ENCODE measurements at regions not wholly inside any gene's neighbourhood (a gene's known extent, or its start where the extent isn't known, plus 50 kb on each side); places are given as distances from the start of the nearest gene placed in this dataset.
"Not testable (repeated sequence)": the region's sequence is repeated elsewhere in the genome, so short reads cannot be mapped to it uniquely, and the experiment has no call there.

DNA sequence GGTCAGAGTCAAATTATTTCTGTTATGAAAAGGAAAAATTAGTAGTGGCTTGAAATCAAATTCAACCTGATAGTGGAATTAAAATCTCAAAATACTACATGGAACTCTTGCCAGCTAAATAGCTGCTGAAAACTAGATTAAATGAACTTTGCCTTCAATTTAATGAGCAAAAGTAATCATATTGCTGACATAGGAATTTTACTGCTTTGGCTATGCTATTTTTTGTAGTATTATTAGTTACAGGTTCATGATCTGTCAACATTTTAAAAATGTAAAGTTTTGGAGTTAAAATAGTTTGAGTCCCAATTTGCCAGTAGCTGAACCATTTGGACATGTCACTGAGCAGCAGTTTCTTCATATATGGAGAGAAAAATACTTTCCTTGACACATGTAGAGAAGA is 81.4 kb downstream of the RERGL start:
- no peak for DNase-seq

DNA sequence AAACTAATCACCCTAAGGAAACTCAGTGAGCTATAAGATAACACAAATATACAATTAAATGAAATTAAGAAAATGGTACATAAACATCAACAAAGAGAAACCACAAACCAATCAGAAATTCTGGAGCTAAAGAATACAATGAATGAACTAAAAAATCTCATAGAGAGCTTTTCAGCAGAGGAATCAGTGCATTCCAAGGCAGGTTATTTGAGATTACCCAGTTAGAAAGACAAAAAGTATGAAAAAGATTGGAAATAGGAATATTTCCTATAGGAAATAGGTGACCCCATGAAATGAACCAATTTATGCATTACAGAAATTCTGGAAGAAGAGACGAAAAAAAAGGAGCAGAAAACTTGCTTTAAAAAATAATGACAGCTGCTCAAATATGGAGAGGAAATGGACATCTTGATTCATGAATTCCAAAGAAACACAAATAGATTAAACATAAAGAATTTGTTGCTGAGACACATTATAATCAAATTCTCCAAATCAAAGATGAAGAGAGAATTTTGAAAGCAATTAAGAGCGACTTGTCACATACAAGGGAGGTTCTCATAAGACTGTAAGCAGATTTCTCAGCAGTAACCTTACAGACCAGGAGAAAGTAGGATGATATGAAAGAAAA is 90.7 kb downstream of the RERGL start:
- no peak for DNase-seq

DNA sequence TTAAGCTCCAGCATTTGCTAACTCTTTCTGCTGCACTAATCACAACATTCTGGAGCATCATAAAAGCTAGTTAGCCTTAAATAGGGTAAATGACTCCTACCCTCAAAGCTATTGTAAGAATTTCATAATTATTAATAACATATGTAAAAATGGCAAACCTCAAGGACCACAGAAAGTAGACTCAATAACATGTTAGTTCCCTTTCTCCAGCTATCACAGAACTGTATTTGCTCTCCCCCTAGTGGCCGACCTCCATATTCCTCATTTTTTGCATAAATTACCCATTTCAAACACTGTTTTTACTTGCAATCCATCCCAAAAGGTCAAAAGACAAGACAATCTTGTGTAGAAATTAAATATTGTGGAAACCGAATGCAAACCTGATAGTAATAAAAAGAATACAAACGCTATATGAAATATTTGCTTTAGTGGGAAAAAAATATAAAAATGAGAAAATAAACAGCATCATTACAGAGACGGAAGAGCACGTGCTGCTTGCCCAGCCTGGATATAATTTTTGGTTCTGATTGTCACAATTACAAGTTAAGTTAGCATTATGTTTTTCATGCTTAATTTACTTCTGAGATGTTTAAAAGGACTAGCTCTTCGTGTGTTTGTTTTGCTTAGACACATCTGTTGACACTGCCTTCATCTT is 97.9 kb downstream of the RERGL start:
- peak; percentile 9 for DNase-seq

DNA sequence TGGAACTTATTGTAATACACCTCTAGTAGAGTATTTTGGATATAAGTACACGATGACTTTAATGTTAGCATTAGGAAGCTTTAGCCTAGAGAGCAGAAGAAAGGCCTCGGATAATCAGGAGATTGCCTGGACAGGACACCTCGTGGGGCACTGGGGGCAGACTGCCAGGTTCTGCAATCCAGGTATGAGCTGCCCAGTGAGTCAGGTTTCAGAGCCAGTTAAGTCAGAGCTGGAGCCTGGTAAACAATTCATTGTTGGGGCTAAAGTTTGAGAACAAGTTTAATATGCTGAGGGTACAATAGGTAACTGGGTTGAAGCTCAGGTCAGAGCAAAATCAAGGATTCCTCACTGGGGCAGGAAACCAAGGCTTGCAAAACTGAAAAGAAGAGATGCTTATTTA is 107.4 kb downstream of the RERGL start:
- DNase-seq: no peak

DNA sequence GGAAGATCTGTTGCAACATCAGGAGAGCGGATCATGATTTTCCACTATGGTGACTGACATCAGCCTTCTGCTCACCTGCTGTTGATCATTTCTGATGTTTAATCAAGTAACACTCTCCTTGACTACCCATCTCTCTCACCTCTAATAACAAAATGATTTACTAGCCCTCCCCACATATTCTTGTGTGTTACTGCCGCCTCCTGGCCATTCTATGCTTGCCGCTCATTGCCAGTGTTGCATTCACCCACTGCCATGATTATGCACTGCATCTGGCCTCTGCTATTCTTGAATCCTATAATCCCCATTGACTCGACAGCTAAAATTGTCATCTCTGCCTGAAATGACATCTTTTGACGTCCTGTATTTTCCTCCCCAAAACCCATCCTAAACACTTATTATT is 113.8 kb downstream of the RERGL start:
- no peak for DNase-seq

DNA sequence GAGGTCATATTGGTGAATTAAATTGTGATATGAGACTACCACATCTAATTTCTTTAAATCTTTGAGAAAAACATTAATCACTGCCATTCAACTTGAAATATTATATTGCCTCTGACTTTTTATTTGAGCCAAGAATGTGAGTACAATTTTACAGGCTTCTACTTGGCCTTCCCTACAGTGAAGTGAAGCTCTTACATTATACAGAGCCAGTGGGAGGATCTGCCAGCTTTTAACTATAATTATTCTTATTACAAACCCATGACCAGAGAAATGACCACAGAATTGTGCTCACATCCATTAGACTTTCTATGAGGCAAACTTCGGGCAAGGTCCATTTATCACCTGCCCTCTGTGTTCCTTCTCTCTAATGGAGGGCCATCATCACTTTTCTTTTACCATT is 114.2 kb downstream of the RERGL start:
- no peak for DNase-seq

DNA sequence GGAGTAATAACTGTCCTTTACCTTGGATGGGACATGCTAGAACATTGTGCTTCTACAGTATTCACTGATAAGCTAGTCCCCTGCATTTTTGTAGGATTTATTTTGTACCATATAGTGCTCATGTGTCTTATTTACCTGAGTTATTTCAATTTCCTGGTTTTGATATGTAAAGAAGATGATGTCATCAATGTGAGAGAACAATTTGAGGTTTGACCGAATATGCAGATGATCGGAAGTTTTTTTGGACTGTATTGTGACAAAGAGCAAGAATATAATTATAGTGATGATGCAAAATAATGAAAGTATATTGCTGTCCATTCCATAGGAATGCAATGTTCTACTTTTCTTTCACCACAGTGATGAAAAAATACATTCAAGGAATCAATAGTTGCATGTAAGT is 114.8 kb downstream of the RERGL start:
- no peak for DNase-seq

DNA sequence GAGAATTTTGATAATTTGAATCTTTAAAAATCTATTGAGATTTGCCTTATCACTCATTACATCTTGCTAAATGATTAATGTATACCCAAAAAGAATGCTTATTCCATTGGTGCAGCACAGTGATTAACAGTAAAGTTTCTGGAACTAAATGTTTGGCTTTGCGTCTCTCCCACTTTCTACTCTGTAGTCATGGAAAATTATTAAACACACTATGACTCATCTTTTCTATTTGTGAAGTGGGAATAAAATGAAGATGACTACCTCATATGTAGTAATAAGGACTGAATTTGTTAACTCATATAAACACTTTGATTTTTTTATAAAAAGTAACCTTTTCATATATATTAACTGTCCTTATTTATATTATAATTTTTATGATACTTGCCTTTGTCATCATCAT is 118.1 kb downstream of the RERGL start:
- no peak for DNase-seq

DNA sequence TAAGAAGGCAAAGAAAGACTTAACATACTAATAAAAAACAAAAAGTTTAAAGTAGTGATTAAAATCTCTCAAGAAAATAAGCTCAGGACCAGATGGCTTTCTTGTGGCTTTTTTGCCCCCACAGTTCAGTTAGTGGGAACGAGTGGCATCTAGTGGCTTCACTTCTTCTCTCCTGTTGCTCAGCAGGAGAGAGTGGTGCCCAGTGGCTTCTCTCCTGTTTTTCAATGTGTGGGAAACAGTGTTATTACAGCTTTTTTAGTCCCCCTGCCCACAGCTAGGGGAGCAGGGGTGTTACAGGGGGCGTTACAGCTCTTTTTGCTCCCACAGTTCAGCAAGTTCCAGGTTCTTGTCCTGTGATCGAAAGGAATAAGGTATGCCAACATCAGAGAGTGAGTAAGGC is 135.2 kb downstream of the RERGL start:
- DNase-seq: no peak

DNA sequence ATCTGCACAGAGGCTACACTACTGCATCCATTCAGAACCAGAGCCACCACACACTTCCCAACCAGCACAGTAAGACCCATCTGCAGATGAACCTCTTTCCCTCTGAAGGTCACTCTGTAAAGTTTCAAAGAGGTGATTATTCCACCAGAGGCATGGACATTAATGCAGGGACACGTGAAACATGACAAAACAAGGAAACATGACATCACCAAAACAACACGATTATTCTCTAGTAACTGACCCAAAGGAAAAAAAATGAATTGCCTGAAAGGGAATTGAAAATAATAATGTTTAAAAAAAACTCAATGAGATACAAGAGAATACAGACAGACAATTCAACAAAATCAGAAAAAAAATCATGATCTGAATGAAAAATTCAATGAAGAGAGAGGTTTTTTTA is 139.1 kb downstream of the RERGL start:
- DNase-seq: no peak

DNA sequence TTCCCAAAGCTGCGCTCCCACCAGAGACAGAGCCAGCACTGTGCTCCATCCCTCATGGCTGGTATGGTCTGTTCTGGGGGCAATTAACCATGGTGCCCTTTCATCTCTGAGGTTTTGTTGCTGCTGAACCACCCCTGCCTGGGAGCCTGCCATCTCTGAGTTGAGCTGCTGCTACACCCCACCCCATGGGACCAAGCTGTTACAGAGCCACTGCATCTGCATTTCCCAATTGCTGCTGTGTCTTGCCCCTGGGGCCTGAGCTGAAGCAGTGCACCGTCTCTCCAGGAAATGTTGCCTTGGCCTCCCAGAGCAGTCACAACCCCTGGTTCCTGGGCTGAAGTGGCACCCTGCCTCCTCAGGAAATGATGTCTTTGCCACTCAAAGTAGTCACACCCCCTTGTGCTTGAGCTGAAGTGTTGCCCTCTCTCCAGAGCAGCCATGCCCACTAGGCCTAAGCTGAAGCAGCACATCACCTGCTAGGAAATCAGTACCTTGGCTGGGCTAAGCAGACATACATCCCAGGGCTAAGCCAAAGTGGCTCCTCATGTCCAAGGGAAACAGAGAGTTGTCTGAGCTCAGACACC is 140.3 kb downstream of the RERGL start:
- DNase-seq: no peak

DNA sequence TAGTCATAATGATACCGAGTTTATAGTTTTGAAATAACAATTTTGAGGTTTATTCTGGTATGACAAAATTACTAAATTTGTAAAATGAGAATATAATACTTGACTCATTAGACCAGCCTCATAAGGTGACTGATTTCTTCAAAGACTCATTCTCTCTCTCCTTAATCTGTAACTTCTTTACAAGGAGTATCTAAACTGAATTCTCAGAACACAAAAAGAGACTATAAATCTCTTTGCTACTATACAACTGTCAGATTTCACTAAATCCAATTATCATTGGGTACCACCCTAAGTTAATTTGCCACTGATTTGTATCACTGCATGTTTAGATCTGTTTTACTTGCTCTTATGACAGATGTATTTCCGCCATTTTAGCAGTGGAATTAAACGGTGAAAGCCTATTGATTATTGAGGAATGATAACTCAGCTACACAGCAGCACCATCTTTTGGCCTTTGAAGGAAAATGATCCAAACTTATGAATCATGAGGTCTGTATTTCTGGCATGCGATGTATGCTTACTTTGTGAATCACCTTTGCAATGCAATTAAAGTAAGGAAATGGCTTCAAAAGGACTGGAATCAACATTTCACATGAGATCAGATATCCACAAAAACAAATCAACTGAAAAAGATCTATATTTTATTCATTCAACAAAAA is 161.2 kb downstream of the RERGL start:
- no peak for DNase-seq

DNA sequence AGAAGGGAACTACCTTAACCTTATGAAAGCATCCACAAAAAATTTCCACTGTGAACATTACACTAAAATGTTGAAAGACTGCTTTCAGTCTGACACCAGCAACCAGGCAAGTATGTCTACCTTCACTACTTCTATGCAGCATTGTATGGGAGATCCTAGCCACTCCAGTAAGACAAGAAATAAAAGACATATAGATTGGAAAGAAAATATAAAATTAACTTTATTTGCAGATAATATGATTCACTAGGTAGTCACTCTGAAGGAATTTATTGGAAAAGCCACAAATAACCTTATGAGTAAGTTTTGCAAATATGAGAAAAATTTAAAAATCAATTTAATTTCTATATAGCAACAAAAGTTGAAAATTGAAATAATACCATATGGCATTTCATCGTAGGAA is 172.0 kb downstream of the RERGL start:
- DNase-seq: no peak

DNA sequence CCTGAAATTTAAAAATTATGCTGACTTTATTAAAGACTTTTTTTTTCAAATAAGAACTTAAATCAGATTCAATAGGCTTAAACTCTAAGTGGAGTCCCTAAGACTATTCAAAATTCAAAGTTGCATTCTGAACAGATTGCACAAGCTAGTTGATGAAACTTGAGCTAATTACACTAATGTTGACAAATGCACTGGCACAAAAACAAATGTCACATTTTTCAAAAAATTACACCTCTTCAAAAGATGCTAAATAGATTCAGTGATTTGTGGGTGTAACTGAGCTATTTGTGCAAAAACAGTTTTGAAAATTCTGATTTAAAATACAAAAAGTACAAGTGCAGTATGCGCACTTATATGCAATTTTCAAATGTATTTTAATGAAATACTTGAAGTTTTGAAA is 205.4 kb downstream of the RERGL start:
- no peak for DNase-seq

DNA sequence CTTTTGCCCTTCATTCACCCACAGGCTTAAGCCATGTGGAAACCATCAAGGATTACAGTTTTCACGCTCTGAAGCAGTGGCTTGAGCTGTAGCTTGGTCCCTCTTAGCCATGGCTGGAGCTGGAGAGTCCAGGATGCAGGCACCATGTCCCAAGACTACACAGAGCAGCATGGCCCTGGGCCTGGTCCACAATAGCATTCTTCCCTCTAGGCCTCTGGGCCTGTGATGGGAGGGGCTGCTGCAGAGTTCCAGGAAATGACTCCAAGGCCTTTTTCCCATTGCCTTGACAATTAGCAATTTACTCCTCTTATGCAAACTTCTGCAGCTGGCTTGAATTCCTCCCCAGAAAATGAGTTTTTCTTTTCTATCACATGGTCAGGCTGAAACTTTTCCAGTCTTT is 211.3 kb downstream of the RERGL start:
- DNase-seq: no peak

DNA sequence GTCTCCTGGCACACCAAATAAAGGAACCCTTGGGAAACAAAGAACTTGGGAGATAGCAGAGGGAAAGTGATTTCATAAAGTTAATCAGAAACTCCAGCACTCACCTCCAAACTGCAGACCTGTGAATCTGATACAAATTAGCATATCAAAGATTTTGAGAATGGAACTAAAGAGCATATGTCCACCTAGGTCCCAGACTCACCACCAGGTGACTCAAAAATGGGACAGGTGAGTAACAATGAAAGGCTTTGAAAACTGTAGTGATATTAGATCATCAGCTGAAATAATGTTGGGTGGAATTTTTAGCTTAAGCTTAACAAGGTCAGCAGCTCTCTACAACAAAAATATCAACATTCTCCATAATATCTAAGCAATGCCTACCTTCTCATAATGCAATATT is 214.8 kb downstream of the RERGL start:
- DNase-seq: no peak

DNA sequence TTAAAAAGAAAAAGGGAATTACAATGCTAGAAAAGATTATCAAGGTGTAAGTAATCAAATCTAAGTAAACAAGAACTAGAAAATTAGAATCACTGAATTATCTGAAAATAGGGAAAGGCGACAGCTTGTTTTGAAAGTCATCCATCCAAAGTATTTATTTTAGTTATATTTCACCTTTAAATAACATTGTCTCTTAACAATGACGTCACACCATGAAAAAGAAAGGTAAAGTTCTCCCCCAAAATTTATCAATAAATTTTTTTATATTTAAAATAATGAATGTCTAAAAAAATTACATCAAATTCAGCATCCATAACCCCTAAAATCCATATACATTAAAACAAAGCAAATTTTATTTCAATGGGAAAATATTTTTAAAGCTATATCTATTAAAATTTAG is 223.2 kb downstream of the RERGL start:
- no peak for DNase-seq

DNA sequence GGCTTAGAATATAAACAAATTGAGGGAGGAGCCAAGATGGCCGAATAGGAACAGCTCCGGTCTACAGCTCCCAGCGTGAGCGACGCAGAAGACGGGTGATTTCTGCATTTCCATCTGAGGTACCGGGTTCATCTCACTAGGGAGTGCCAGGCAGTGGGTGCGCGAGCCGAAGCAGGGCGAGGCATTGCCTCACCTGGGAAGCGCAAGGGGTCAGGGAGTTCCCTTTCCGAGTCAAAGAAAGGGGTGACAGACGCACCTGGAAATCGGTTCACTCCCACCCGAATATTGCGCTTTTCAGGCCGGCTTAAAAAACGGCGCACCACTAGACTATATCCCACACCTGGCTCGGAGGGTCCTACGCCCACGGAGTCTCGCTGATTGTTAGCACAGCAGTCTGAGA is 234.4 kb downstream of the RERGL start:
- DNase-seq: not testable (repeated sequence)

DNA sequence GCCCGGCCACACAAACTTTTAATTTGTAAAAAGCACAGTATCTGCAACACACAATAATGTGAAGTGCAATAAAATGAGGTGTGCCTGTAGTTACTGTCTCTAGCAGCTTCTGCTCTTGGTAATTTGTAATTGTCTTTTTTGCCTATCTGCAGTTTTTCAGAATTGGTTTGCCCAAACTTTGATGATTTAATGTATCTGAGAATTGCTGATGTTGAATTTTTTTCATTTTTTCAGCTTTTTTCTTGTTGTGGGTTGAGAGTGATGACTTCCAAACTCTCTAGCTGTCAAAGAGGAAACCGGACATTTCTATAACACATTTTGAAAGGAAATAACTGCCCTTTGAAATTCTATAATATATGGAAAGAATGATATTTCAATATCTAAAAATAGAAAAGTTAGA is 236.9 kb downstream of the RERGL start:
- DNase-seq: no peak

DNA sequence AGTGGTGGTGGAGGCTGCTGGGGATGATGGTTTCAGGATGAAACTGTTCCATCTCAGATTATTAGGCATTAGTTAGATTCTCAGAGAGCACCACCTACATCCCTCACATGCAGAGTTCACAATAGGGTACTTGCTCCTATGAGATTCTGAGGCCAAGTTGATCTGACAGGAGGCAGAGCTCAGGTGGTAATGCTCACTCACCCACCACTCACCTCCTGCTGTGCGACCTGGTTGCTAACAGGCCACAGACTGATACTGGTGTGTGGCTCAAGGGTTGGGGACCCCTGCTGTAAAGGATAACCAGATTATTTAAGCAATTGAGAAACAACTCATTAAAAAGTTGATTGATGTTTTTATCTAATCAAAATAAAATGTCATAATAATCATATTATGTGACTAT is 248.5 kb downstream of the RERGL start:
- no peak for DNase-seq

DNA sequence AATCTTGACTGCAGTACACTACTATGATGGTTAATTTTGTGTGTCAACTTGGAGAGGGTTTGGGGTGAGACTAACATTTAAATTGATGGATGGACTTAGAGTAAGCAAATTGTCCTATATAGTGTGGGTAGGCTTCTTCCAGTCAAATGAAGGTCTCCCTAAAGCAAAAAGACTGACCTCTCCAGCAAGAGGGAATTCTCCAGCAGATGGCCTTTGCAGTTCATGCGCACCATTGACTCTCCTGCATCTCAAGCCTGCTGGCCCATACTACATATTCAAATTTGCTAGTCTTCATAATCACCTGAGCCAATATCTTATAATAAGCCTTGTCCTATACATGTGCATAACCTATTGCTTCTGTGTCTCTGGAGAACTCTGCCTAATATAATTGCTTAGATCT is 260.2 kb downstream of the RERGL start:
- DNase-seq: no peak

DNA sequence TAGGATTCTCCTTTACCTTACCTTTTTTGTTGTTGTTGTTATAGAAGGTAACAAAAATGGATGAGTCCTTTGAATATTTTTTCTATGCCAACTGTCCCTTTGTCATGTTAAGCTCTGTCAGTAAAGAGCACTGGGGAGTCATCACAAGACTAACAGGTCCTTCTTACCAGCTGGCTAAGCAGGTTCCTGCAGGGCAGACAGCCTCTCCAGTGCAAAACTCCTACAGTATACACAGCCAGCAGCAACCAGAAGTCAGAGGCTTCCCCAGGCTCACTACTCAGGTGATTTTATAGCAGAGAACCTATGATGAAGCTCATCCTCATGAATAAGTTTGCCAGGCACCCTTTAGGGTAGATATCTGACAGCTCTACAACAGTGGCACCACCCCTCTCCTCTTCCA is 271.1 kb downstream of the RERGL start:
- DNase-seq: no peak

DNA sequence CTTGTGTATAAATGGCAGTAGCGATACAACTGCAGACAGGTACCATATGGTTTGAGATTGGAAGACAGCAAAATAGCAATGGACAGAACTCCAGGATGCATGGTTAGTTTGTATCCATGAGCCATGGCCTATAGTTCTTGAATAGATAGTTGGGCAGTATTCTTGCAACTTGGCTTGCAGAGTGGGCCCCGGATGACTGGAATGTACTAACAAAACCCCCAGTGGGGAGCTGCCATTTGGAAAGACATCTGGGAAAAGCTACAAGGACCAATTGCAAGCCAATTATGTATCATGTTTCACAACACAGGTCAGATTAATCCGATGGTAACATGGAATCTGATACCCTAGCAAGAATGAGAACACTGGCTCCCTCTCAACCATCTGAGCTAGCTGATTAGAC is 279.6 kb downstream of the RERGL start:
- peak; percentile 13 for DNase-seq

DNA sequence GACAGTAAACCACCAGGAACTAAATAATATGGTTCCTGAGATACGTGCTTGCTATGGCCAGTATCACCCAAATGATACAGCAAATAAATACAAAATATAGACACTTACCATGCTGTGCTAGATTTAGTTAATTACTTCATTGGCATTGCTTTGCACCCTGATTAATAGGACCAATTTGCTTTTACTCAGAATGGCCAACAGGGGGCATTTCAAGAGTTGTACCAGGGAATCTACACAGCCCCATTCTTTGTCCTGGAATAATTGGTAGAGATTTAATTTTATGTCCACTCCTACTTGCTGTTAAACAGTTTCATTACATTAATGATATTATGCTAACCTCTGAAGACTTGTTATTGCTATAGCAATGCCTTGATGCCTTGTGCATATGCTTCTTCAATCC is 280.8 kb downstream of the RERGL start:
- no peak for DNase-seq

Measured in NCI-H2171 treated with DMSO at 0.1 percent for 48 hours (cell line).